Ishikawa (cell line): ENCODE measurements at regions not wholly inside any gene's neighbourhood (a gene's known extent, or its start where the extent isn't known, plus 50 kb on each side); places are given as distances from the start of the nearest gene placed in this dataset.

Experiments
- CEBPB ChIP-seq: IDR thresholded peaks from 2 replicates; pipeline ENCODE4 v1.6.1; 2012
- CREB1 ChIP-seq: IDR thresholded peaks from 2 replicates; pipeline ENCODE4 v1.6.1; 2012; ENCODE audit warnings: low read depth
- EGR1 ChIP-seq: IDR thresholded peaks from 2 replicates; pipeline ENCODE4 v1.6.1; 2012
- EP300 ChIP-seq: IDR thresholded peaks from 2 replicates; pipeline ENCODE4 v1.6.1; 2012; ENCODE audit warnings: borderline replicate concordance
- FOXM1 ChIP-seq: IDR thresholded peaks from 2 replicates; pipeline ENCODE4 v1.6.1; 2012; ENCODE audit warnings: low read depth, borderline replicate concordance
- NFIC ChIP-seq: IDR thresholded peaks from 2 replicates; pipeline ENCODE4 v1.6.1; 2012
- RAD21 ChIP-seq: IDR thresholded peaks from 2 replicates; pipeline ENCODE4 v1.6.1; 2012; ENCODE audit warnings: low read depth
- TAF1 ChIP-seq: IDR thresholded peaks from 2 replicates; pipeline ENCODE4 v1.6.1; 2012; ENCODE audit warnings: low read depth, mild to moderate bottlenecking
- TCF12 ChIP-seq: IDR thresholded peaks from 2 replicates; pipeline ENCODE4 v1.6.1; 2012; ENCODE audit warnings: low read depth
- TEAD4 ChIP-seq: IDR thresholded peaks from 2 replicates; pipeline ENCODE4 v1.6.1; 2012
- YY1 ChIP-seq: IDR thresholded peaks from 2 replicates; pipeline ENCODE4 v1.6.1; 2012; ENCODE audit warnings: low read depth
- ZBTB7A ChIP-seq: IDR thresholded peaks from 2 replicates; pipeline ENCODE4 v1.6.1; 2012; ENCODE audit warnings: low read depth
- TF ChIP-seq, protein P1 (sequence below): IDR thresholded peaks from 2 replicates; pipeline ENCODE4 v1.6.1; 2012
- TF ChIP-seq, protein P2 (sequence below): IDR thresholded peaks from 2 replicates; pipeline ENCODE4 v1.6.1; 2012
- TF ChIP-seq, protein P3 (sequence below): IDR thresholded peaks from 2 replicates; pipeline ENCODE4 v1.6.1; 2012; ENCODE audit warnings: low read depth, mild to moderate bottlenecking

DNA sequence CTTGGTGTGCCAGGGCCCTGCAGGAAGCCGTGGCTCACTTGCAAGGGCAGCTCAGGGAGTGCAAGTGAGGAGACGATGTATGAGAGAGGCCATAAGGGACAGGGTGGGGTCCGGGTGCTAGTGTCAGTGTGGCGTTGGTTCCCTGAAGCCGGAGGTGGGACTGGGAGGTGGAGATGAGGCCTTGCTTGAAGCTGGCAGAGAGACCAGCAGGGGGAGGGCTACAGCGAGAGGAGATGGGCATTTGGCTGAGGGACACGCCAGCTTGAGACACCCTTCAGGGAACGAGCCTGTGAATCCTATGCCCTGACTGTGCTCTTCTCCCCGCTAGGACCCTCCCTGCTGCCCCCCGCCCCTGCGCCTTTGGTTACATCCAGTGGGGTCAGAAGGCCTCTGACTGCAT, 529.1 kb downstream of the TCERG1L start:
- no peak for TF ChIP-seq CREB1
- no peak for TF ChIP-seq YY1
- TF ChIP-seq CEBPB, result no peak
- no peak for TF ChIP-seq EGR1
- TF ChIP-seq, protein P1, sequence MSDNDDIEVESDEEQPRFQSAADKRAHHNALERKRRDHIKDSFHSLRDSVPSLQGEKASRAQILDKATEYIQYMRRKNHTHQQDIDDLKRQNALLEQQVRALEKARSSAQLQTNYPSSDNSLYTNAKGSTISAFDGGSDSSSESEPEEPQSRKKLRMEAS, result no peak
- TF ChIP-seq, protein P2, sequence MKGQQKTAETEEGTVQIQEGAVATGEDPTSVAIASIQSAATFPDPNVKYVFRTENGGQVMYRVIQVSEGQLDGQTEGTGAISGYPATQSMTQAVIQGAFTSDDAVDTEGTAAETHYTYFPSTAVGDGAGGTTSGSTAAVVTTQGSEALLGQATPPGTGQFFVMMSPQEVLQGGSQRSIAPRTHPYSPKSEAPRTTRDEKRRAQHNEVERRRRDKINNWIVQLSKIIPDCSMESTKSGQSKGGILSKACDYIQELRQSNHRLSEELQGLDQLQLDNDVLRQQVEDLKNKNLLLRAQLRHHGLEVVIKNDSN, result no peak
- TF ChIP-seq, protein P3, sequence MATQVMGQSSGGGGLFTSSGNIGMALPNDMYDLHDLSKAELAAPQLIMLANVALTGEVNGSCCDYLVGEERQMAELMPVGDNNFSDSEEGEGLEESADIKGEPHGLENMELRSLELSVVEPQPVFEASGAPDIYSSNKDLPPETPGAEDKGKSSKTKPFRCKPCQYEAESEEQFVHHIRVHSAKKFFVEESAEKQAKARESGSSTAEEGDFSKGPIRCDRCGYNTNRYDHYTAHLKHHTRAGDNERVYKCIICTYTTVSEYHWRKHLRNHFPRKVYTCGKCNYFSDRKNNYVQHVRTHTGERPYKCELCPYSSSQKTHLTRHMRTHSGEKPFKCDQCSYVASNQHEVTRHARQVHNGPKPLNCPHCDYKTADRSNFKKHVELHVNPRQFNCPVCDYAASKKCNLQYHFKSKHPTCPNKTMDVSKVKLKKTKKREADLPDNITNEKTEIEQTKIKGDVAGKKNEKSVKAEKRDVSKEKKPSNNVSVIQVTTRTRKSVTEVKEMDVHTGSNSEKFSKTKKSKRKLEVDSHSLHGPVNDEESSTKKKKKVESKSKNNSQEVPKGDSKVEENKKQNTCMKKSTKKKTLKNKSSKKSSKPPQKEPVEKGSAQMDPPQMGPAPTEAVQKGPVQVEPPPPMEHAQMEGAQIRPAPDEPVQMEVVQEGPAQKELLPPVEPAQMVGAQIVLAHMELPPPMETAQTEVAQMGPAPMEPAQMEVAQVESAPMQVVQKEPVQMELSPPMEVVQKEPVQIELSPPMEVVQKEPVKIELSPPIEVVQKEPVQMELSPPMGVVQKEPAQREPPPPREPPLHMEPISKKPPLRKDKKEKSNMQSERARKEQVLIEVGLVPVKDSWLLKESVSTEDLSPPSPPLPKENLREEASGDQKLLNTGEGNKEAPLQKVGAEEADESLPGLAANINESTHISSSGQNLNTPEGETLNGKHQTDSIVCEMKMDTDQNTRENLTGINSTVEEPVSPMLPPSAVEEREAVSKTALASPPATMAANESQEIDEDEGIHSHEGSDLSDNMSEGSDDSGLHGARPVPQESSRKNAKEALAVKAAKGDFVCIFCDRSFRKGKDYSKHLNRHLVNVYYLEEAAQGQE, result no peak
- TF ChIP-seq EP300, result no peak
- no peak for TF ChIP-seq TEAD4
- TF ChIP-seq TCF12, result no peak
- TF ChIP-seq FOXM1, result no peak
- TF ChIP-seq ZBTB7A, result no peak
- TF ChIP-seq NFIC, result no peak
- TF ChIP-seq RAD21, result no peak
- no peak for TF ChIP-seq TAF1

DNA sequence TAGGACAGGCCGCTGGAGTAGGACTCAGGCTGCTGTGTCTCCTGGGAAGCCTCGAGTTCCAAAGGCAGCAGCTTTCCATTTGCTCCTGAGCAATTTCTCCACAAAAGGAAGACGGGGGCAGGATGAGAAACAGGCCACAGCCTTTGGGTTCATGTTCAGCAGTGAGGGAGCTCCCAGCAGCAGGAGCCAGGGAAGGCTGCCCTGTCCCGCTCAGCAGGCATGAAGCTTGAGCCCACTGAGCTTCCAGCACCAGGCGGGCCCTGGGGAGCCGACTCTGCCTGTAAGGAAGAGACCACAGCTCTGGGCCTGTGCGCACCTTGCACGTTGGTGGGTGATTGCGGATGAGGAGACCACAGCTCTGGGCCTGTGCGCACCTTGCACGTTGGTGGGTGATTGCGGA, 527.2 kb downstream of the TCERG1L start:
- no peak for TF ChIP-seq EGR1

DNA sequence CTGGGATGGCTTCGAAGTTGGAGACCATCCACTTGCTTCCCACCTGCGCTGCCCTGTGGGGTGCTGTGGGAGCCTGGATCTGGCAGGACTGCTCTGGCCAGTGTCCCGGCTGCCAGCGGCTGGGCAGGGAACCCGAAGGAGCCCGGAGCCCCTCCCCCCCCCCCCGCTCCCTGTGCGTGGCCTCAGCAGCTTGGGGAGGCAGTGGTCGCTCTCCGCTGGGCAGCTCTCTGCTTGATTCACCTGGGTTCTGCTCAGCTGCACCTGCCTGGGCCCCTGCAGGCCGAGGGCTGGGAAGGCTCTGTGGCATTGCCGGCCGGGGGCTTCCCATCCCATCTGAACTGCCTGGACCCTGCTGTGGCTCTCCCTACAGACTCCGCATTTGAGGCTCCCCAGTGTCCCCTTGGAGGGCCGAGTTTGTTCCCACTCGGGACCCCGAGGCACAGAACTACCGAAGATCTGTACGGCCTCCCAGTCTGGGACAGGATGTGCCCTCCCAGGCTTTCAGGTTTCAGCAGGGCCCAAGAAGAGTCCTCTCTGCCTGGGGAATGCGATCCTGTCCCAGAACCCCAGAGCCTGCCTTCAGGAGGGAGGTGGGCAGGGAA, 525.1 kb downstream of the TCERG1L start:
- TF ChIP-seq ZBTB7A (no peak), RAD21 (no peak), YY1 (no peak), CREB1 (no peak), FOXM1 (no peak), TCF12 (no peak), TEAD4 (no peak), TAF1 (no peak), NFIC (no peak)
- TF ChIP-seq, protein P3, result no peak
- TF ChIP-seq, protein P2, result no peak
- TF ChIP-seq, protein P1, result no peak

DNA sequence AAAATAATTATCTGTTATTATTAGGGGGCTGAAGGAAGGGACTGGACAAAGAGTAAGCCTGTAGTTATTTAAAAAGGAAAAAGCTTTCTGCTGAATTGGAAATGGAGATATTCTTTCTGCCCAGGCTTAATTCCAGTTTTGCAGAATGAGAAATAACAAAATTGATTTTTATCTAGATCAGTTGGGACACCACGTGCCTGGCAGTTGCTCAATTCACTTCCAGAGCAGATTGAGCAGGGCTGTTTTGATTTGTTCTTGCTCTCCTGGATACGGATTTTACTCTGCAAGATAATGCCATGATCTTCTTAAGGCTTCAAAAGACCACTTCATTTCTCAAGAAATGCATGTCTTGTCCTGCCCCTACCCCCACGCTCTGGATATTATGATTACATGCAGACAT, 524.3 kb downstream of the TCERG1L start:
- no peak for TF ChIP-seq FOXM1
- TF ChIP-seq, protein P1, result no peak
- TF ChIP-seq EP300, result no peak
- TF ChIP-seq, protein P2, result no peak
- no peak for TF ChIP-seq TAF1
- TF ChIP-seq, protein P3, result no peak
- TF ChIP-seq TCF12, result no peak
- no peak for TF ChIP-seq EGR1
- TF ChIP-seq CREB1, result no peak
